Mucosa of descending colon (tissue), 3 donors: ENCODE measurements at regions not wholly inside any gene's neighbourhood (a gene's known extent, or its start where the extent isn't known, plus 50 kb on each side); places are given as distances from the start of the nearest gene placed in this dataset.

ENCODE experiments used
- ATAC-seq: fragments of 200-7000 bp; cut with Tn5 transposase; one replicate; pipeline ENCODE4 v1.9.1; 2020; ENCODE audit warnings: mild to moderate bottlenecking, moderate library complexity
- DNase-seq, 3 donors: peaks; one replicate each; pipeline ENCODE4 v3.0.0-alpha.2; 2020
- H3K36me3 ChIP-seq: fragments of 200-600 bp; one replicate; pipeline ENCODE4 v1.8.0; 2021; ENCODE audit warnings: low read depth, mild to moderate bottlenecking
- H3K4me1 ChIP-seq: fragments of 200-600 bp; one replicate; pipeline ENCODE4 v1.8.0; 2021; ENCODE audit warnings: low read depth, mild to moderate bottlenecking
- H3K4me3 ChIP-seq: fragments of 200-600 bp; one replicate; pipeline ENCODE4 v1.8.0; 2021; ENCODE audit warnings: mild to moderate bottlenecking
- H3K9me3 ChIP-seq: fragments of 200-600 bp; one replicate; pipeline ENCODE4 v1.8.0; 2021; ENCODE audit warnings: mild to moderate bottlenecking
- intact Hi-C, 2 donors: fragments of 100-400 bp; cut with DNase I in 1 of 2; cut with micrococcal nuclease in 1 of 2; formaldehyde crosslinking; loops; one replicate each; pipeline versions ENCODE4 v1.11.0 to v1.11.1; 2022; cut with DNase I, micrococcal nuclease
- TF ChIP-seq, protein P1 (sequence below): fragments of 200-600 bp; IDR thresholded peaks from one replicate; pipeline ENCODE4 v1.8.0; 2022; ENCODE audit warnings: antibody characterized with exemption, mild to moderate bottlenecking
- donor health status: DM: no; HTN: no; CAD: no; lungs with moderate emphysema.
- donor health status: DM: no; HTN: no; CAD: no.
- donor health status: DM: no; HTN: yes; CAD: no.

DNA sequence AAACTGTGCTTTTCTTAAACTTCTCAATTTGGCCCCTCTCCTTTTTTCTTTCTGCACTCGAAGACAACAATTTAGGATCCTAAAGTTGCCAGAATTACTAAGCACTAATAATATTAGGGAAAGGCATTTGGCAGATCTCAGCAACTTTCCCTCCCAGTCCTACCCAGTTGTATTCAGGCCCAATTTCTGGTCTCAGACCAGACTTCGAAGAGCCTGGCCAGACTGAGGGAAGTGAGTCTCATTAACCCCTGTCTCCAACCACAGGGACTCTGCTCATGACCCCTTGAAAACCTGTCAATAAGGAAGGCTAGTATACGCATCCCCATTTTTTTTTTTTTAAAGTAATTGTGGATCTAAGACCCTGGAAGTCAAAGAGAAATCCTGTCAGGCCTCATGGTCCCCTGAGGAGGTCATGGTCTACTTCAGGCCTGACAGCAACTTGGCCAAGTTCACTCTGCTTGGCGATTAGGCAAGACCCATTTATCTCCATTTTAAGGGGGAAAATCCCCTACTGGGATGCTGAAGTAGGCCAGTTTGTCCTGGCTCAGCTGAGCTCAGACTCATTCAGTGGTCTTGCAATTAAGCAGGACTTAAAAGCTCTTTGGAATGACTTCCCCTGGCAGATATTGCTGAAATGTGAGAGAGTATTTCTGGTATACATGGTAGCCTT, 521.0 kb downstream of the FUT8 start:
- Histone ChIP-seq H3K4me3 (no peak overlapping the region), H3K4me1 (no peaks in the 10 kb centered on the region), H3K9me3 (no peaks in the 10 kb centered on the region), H3K36me3 (no peaks in the 10 kb centered on the region)
- TF ChIP-seq, protein P1, sequence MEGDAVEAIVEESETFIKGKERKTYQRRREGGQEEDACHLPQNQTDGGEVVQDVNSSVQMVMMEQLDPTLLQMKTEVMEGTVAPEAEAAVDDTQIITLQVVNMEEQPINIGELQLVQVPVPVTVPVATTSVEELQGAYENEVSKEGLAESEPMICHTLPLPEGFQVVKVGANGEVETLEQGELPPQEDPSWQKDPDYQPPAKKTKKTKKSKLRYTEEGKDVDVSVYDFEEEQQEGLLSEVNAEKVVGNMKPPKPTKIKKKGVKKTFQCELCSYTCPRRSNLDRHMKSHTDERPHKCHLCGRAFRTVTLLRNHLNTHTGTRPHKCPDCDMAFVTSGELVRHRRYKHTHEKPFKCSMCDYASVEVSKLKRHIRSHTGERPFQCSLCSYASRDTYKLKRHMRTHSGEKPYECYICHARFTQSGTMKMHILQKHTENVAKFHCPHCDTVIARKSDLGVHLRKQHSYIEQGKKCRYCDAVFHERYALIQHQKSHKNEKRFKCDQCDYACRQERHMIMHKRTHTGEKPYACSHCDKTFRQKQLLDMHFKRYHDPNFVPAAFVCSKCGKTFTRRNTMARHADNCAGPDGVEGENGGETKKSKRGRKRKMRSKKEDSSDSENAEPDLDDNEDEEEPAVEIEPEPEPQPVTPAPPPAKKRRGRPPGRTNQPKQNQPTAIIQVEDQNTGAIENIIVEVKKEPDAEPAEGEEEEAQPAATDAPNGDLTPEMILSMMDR = no peak
- DNase-seq (no peak), ATAC-seq (no peak)
- intact Hi-C loops = no loop called here

DNA sequence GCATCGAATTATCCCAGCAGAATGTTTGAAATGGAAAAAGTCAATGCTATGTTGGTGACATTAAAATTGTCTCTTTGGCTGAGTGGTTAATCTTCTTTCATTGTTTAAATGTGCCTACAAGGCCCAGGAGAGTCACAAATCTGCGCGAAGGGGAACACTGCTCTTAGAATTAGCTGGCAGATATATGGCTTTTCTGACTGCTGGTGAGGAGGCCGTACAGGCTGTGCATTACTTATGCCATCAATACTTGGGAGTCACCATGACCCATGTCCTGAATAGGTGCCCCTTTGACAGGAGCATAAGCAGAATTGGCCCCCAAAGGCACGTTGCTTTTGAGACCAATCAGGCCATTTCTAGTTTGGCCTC, 521.5 kb downstream of the FUT8 start:
- intact Hi-C loops = no loop called here
- H3K4me1 ChIP-seq = no peaks in the 10 kb centered on the region
- no peak overlapping the region for H3K4me3 ChIP-seq
- ATAC-seq = no peak
- TF ChIP-seq, protein P1 = no peak
- no peaks in the 10 kb centered on the region for H3K9me3 ChIP-seq
- no peaks in the 10 kb centered on the region for H3K36me3 ChIP-seq
- no peak for DNase-seq

DNA sequence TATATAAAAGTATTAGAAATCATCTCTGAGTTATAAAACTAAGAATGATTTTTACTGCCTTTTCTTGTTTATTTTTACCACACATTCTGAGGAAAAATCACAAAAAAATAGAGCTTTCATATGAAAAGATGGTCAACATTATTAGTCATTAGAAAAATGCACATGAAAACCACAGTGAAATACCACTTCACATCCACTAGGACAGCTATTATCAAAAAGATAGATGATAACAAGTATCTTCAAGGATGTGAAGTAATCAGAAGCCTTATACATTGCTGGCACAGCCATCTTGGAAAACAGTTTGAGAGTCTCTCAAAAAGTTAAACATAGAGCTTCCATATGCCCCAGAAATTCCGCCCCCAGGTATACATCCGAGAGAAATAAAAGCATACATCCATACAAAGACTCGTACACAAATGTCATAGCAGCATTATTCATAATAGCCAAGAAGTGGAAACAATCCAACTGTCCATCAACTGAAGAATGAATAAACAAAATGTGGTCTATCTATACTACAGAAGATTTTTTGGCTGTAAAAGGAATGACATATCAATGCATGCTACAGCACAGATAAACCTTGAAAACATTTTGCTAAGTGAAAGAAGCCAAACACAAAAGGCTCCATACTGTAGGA, 523.9 kb downstream of the FUT8 start:
- intact Hi-C loops = no loop called here
- DNase-seq = no peak

DNA sequence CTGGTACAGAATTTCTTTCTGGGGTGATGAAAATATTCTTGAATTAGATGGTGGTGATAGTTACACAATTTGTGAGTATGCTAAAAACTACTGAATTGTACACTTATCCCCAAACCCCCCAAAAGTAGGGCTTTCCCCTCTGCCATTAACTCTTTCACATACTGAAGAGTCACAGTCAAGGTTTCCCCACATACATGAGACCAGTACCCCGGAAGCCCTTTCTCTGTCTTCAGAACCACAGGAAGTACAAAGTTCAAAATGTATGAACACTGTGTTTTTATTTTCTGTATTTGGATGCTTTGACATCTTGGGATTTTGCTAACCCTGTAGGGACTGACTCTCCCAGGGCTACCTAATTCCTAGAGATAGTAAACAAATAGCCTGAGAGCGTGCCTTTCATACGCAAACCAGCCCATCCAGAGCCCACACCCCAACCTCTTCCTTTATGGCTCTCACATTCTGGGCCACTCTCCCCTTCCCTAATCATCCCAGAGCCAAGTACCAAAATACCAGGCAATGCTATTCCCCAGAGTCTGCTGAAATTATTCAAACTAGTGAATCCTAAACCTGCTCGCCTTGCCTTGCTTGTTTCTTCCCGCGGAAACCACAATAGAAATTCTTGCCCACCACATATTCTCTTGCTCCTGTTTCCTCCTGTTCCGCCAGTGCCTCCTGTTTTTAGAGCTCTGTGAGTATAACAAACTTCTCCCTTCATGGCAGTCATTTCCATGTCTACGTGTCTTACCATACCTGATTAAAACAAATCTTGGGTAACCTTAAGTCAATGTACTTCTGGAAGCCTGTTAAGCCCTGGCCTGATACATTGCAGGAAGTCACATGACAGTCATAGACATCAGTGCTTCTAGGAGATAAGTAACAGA, 524.8 kb downstream of the FUT8 start:
- TF ChIP-seq, protein P1 = no peak
- ATAC-seq = no peak
- DNase-seq = no peak
- no peak overlapping the region for H3K4me3 ChIP-seq
- no peaks in the 10 kb centered on the region for H3K9me3 ChIP-seq
- H3K36me3 ChIP-seq = no peaks in the 10 kb centered on the region
- intact Hi-C loops = no loop called here
- H3K4me1 ChIP-seq = no peaks in the 10 kb centered on the region

More for the DNA sequence above, 523.9 kb downstream of the FUT8 start:
- no peak overlapping the region for H3K4me3 ChIP-seq
- ATAC-seq = no peak
- no peaks in the 10 kb centered on the region for H3K4me1 ChIP-seq
- H3K36me3 ChIP-seq = no peaks in the 10 kb centered on the region
- TF ChIP-seq, protein P1 = no peak
- no peaks in the 10 kb centered on the region for H3K9me3 ChIP-seq

DNA sequence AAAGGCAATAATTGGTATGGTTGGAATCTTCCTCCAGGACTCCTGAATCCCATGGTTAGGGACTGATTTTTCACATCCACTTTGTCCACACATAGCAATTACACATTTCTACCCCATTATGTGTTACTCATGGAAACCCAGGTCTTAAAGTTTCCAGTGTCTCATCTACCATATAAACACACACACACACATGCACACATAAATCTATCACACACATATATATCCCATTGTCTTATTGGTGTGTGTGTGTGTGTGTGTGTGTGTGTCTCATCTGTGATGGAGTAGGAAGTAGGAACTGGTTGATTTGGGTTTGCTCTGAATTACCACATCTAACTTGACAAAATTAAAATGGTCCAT, 525.4 kb downstream of the FUT8 start:
- TF ChIP-seq, protein P1 = no peak
- DNase-seq = no peak
- Histone ChIP-seq H3K36me3 (no peaks in the 10 kb centered on the region), H3K9me3 (no peaks in the 10 kb centered on the region), H3K4me1 (no peaks in the 10 kb centered on the region), H3K4me3 (no peak overlapping the region)
- intact Hi-C loops = no loop called here
- no peak for ATAC-seq
